Ishikawa (cell line): ENCODE measurements at regions not wholly inside any gene's neighbourhood (a gene's known extent, or its start where the extent isn't known, plus 50 kb on each side); places are given as distances from the start of the nearest gene placed in this dataset.

Source experiments
- CEBPB ChIP-seq: IDR thresholded peaks from 2 replicates; pipeline ENCODE4 v1.6.1; 2012
- CREB1 ChIP-seq: IDR thresholded peaks from 2 replicates; pipeline ENCODE4 v1.6.1; 2012; ENCODE audit warnings: low read depth
- EGR1 ChIP-seq: IDR thresholded peaks from 2 replicates; pipeline ENCODE4 v1.6.1; 2012
- EP300 ChIP-seq: IDR thresholded peaks from 2 replicates; pipeline ENCODE4 v1.6.1; 2012; ENCODE audit warnings: borderline replicate concordance
- FOXM1 ChIP-seq: IDR thresholded peaks from 2 replicates; pipeline ENCODE4 v1.6.1; 2012; ENCODE audit warnings: low read depth, borderline replicate concordance
- NFIC ChIP-seq: IDR thresholded peaks from 2 replicates; pipeline ENCODE4 v1.6.1; 2012
- RAD21 ChIP-seq: IDR thresholded peaks from 2 replicates; pipeline ENCODE4 v1.6.1; 2012; ENCODE audit warnings: low read depth
- TAF1 ChIP-seq: IDR thresholded peaks from 2 replicates; pipeline ENCODE4 v1.6.1; 2012; ENCODE audit warnings: low read depth, mild to moderate bottlenecking
- TCF12 ChIP-seq: IDR thresholded peaks from 2 replicates; pipeline ENCODE4 v1.6.1; 2012; ENCODE audit warnings: low read depth
- TEAD4 ChIP-seq: IDR thresholded peaks from 2 replicates; pipeline ENCODE4 v1.6.1; 2012
- YY1 ChIP-seq: IDR thresholded peaks from 2 replicates; pipeline ENCODE4 v1.6.1; 2012; ENCODE audit warnings: low read depth
- ZBTB7A ChIP-seq: IDR thresholded peaks from 2 replicates; pipeline ENCODE4 v1.6.1; 2012; ENCODE audit warnings: low read depth
- TF ChIP-seq, protein P1 (sequence below): IDR thresholded peaks from 2 replicates; pipeline ENCODE4 v1.6.1; 2012; ENCODE audit warnings: low read depth, mild to moderate bottlenecking
- TF ChIP-seq, protein P2 (sequence below): IDR thresholded peaks from 2 replicates; pipeline ENCODE4 v1.6.1; 2012
- TF ChIP-seq, protein P3 (sequence below): IDR thresholded peaks from 2 replicates; pipeline ENCODE4 v1.6.1; 2012

DNA sequence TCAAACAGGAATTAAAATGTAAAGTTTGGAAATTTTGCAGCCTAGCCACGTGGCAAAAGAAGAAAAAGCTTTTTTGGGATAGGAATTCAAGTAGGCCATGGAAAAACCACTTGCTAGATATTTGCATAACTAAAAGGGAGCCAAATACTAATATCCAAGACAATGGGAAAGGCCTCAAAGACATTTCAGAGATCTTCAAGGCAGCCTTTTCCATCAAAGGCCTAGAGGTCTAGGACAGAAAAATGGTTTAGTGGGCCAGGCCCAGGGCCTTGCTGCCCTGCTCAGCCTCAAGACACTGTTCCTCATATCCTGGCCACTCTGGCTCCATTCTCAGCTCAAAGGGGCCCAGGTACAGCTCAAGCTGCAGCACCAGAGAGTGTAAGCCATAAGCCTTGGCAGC, 265.9 kb upstream of the RPS23 start:
- TF ChIP-seq TEAD4 (no peak), FOXM1 (no peak), RAD21 (no peak), CREB1 (no peak), CEBPB (no peak), ZBTB7A (no peak), TCF12 (no peak), EGR1 (no peak), EP300 (no peak)
- TF ChIP-seq, protein P1, sequence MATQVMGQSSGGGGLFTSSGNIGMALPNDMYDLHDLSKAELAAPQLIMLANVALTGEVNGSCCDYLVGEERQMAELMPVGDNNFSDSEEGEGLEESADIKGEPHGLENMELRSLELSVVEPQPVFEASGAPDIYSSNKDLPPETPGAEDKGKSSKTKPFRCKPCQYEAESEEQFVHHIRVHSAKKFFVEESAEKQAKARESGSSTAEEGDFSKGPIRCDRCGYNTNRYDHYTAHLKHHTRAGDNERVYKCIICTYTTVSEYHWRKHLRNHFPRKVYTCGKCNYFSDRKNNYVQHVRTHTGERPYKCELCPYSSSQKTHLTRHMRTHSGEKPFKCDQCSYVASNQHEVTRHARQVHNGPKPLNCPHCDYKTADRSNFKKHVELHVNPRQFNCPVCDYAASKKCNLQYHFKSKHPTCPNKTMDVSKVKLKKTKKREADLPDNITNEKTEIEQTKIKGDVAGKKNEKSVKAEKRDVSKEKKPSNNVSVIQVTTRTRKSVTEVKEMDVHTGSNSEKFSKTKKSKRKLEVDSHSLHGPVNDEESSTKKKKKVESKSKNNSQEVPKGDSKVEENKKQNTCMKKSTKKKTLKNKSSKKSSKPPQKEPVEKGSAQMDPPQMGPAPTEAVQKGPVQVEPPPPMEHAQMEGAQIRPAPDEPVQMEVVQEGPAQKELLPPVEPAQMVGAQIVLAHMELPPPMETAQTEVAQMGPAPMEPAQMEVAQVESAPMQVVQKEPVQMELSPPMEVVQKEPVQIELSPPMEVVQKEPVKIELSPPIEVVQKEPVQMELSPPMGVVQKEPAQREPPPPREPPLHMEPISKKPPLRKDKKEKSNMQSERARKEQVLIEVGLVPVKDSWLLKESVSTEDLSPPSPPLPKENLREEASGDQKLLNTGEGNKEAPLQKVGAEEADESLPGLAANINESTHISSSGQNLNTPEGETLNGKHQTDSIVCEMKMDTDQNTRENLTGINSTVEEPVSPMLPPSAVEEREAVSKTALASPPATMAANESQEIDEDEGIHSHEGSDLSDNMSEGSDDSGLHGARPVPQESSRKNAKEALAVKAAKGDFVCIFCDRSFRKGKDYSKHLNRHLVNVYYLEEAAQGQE = no peak
- TF ChIP-seq, protein P2, sequence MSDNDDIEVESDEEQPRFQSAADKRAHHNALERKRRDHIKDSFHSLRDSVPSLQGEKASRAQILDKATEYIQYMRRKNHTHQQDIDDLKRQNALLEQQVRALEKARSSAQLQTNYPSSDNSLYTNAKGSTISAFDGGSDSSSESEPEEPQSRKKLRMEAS = no peak
- TF ChIP-seq, protein P3, sequence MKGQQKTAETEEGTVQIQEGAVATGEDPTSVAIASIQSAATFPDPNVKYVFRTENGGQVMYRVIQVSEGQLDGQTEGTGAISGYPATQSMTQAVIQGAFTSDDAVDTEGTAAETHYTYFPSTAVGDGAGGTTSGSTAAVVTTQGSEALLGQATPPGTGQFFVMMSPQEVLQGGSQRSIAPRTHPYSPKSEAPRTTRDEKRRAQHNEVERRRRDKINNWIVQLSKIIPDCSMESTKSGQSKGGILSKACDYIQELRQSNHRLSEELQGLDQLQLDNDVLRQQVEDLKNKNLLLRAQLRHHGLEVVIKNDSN = no peak

DNA sequence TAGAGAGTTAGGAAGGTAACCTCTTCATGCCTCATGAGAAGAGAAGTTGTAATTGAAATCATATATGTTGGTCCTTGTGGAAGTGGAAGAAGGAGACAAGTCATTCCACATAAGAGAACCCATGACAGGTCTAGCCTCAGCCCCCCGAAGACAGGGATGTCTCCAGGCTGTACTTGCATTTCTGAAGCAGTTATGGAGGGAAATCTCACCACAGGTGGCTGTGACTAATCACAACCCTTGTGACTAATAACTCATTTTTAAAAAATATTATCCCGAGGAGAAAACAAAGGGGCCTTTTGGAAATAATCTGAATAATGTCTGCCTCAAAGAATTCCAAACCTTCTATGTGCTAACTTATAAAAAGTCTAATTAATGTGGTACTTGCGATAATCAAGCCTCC, 262.1 kb upstream of the RPS23 start:
- TF ChIP-seq TEAD4 = no peak
- no peak for TF ChIP-seq NFIC
- TF ChIP-seq, protein P1 = no peak
- no peak for TF ChIP-seq FOXM1
- TF ChIP-seq, protein P2 = no peak
- no peak for TF ChIP-seq TCF12
- TF ChIP-seq, protein P3 = no peak
- no peak for TF ChIP-seq CREB1
- no peak for TF ChIP-seq RAD21
- no peak for TF ChIP-seq EGR1
- TF ChIP-seq EP300 = no peak
- TF ChIP-seq YY1 = no peak
- no peak for TF ChIP-seq ZBTB7A
- TF ChIP-seq CEBPB = no peak
- TF ChIP-seq TAF1 = no peak

DNA sequence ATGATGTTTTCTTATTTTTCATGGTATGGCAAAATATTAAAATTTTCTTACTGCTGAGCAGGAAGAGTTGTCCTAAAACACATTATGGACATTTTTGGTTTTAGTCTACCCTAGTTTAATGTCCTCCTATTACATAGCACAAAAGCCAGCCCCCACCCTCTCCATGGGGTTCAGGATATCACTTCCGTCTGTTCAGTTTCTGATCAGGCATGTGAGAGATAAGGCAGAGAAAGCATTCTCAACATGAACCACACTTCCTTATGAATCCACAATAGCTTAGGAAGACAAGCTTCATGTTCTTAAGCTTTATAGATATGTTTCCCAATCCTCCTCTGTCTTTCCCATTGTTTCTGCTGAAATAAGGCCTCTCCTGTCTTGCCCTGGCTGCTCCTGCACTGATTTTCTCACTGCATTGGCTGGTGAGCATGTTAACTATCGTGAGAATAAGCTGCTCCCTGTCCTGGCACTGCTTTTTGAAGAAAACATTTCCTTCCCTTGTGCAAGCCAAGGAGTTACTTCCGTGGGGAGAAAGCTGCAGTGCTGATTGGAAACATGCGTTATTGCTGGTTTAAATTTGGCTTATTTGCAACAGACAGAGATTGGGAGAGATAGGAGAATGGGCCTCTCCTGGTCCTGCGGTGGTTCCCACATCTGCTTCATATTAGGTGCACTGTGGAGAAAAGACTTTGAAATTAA, 260.3 kb upstream of the RPS23 start:
- TF ChIP-seq CEBPB (no peak), YY1 (no peak), EGR1 (no peak), CREB1 (no peak), RAD21 (no peak), EP300 (no peak), TCF12 (no peak), ZBTB7A (no peak)
- TF ChIP-seq, protein P2 = no peak

DNA sequence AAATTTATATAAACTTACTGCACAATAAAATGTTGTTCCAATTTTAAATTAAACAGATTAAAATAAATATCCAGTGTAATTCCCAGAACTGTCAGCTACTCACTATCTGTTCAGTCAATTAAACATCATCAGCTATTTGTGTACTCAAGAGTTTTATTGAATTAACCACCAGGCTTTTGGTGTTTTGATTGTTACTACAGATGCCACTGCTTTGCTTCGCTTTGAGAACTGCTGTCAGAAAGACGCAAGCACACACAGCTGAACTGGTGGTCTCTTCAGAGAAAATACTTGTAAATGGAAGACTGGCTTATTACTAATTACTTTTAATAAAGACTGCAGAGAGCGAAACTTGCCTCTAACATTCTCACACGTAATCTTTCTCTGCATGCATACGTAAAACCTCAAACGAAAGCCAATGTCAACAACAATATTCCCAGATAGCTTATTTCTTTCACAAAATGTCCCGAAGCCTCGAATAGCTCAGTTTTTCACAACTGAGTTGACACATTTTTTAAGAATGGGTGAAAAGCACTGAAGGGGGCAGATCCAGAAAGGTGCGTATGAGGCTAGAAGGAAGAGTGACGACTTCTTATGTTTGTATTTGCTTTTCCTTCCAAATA, 259.6 kb upstream of the RPS23 start:
- TF ChIP-seq, protein P1 = no peak
- TF ChIP-seq NFIC (no peak), TEAD4 (no peak), RAD21 (no peak), YY1 (no peak), CEBPB (no peak), EGR1 (no peak)
- TF ChIP-seq, protein P3 = no peak
- TF ChIP-seq, protein P2 = no peak
